K562 (cell line): ENCODE measurements at regions not wholly inside any gene's neighbourhood (a gene's known extent, or its start where the extent isn't known, plus 50 kb on each side); places are given as distances from the start of the nearest gene placed in this dataset.

ENCODE experiments used
- ATAC-seq: fragments of 200-7000 bp; cut with Tn5 transposase; 3 replicates; pipeline ENCODE4 v1.9.1; 2020; ENCODE audit warnings: moderate library complexity
- BruUV-seq: library from RNA; stranded (reverse); fragments of 400-500 nt; replicated peaks from 2 replicates; lab custom pipeline; 2021; lab: Mats Ljungman, UMichigan
- CTCF ChIA-PET: fragments of 300-600 bp; formaldehyde crosslinking; extraction: SDS; loops from one replicate; lab custom pipeline; 2021; ENCODE audit warnings: low intra/inter-chr PET ratio; lab: Yijun Ruan, JAX
- POLR2A ChIA-PET: fragments of 300-600, 350-650 bp; sonication (Branson Sonifier 250); formaldehyde crosslinking; extraction: SDS; loops from one replicate; lab custom pipeline; 2021; ENCODE audit warnings: antibody characterized with exemption, inconsistent platforms; lab: Yijun Ruan, JAX
- DNase-seq, 4 experiments: peaks; one replicate each; pipeline versions ENCODE4 v3.0.0 to v3.0.0-alpha.2; 2011 to 2018; ENCODE audit warnings: low spot score in 3 of 4, mixed read lengths in 3 of 4; ENCODE audit errors: extremely low read depth in 1 of 4
- FAIRE-seq: peaks from 2 replicates; lab custom pipeline; 2011; peaks lifted over from hg19 to GRCh38; lab: Jason Lieb, UNC
- H2AFZ ChIP-seq: 2 replicates; pipeline ENCODE4 v1.6.0; 2011; ENCODE audit warnings: low read depth, low read length, control low read depth, inconsistent platforms
- H3K27ac ChIP-seq: fragments of 200-600 bp; 3 replicates; pipeline ENCODE4 v1.8.0; 2011; ENCODE audit warnings: low read depth, mild to moderate bottlenecking, control low read depth, inconsistent platforms, low read length, moderate library complexity, mixed read lengths; ENCODE audit errors: extremely low read depth
- H3K27me3 ChIP-seq, 2 experiments: fragments of 300-600 bp in 1 of 2; 2 replicates in 1 of 2; 3 replicates in 1 of 2; pipeline versions ENCODE4 v1.6.0 to v1.8.0; 2011; ENCODE audit warnings: inconsistent platforms in 2 of 2, low read length in 2 of 2, mild to moderate bottlenecking in 1 of 2, mixed read lengths in 1 of 2, moderate library complexity in 1 of 2; ENCODE audit not compliant: control insufficient read depth in 2 of 2, insufficient read depth in 2 of 2
- H3K36me3 ChIP-seq: fragments of 300-600 bp; 3 replicates; pipeline ENCODE4 v1.8.0; 2011; ENCODE audit warnings: mild to moderate bottlenecking, low read length, inconsistent platforms; ENCODE audit not compliant: control insufficient read depth, insufficient read depth
- H3K4me1 ChIP-seq, 2 experiments: fragments of 200-600 bp in 1 of 2; replicated peaks in 1 of 2; 2 replicates in 1 of 2; 3 replicates in 1 of 2; pipeline versions ENCODE4 v1.5.1 to v1.8.0; 2011; ENCODE audit warnings: inconsistent platforms in 2 of 2, low read length in 2 of 2, mild to moderate bottlenecking in 1 of 2, mixed read lengths in 1 of 2, moderate library complexity in 1 of 2; ENCODE audit not compliant: control insufficient read depth in 2 of 2, insufficient read depth in 2 of 2
- H3K4me2 ChIP-seq: 2 replicates; pipeline ENCODE4 v1.6.1; 2011; ENCODE audit warnings: low read length, control low read depth, inconsistent platforms, mixed read lengths; ENCODE audit not compliant: insufficient read depth
- H3K4me3 ChIP-seq: fragments of 200-600 bp; sonication (generic), shearing (Covaris generic); 2 replicates; pipeline ENCODE4 v1.5.1; 2016; ENCODE audit warnings: control low read depth, inconsistent platforms
- H3K79me2 ChIP-seq: fragments of 200-600 bp; 3 replicates; pipeline ENCODE4 v1.8.0; 2011; ENCODE audit warnings: low read length, inconsistent platforms; ENCODE audit not compliant: control insufficient read depth, insufficient read depth
- H3K9ac ChIP-seq, 2 experiments: 2 replicates each; pipeline versions ENCODE4 v1.6.0 to v1.6.1; 2011; ENCODE audit warnings: low read depth in 2 of 2, low read length in 2 of 2, control low read depth in 1 of 2, inconsistent platforms in 1 of 2, mild to moderate bottlenecking in 1 of 2, mixed read lengths in 1 of 2; ENCODE audit not compliant: insufficient read depth in 1 of 2
- H3K9me1 ChIP-seq: one replicate; pipeline ENCODE4 v1.6.0; 2011; ENCODE audit warnings: inconsistent platforms, mild to moderate bottlenecking, low read length, moderate library complexity; ENCODE audit not compliant: control insufficient read depth, insufficient read depth
- H3K9me3 ChIP-seq: replicated peaks from 2 replicates; pipeline ENCODE4 v1.5.1; 2011; ENCODE audit warnings: low read depth, low read length, inconsistent platforms; ENCODE audit not compliant: control insufficient read depth, insufficient read depth
- H4K20me1 ChIP-seq: replicated peaks from 2 replicates; pipeline ENCODE4 v1.6.1; 2011; ENCODE audit warnings: low read length, inconsistent platforms, mixed read lengths; ENCODE audit not compliant: control insufficient read depth, insufficient read depth
- AFF1 ChIP-seq, 2 experiments: fragments of 450-650 bp; IDR thresholded peaks; 2 replicates each; pipeline ENCODE4 v1.6.1; 2018; ENCODE audit warnings: mild to moderate bottlenecking in 2 of 2, low read depth in 1 of 2; ENCODE audit not compliant: partially characterized antibody in 2 of 2
- BMI1 ChIP-seq: fragments of 150-350 bp; IDR thresholded peaks from 2 replicates; pipeline ENCODE4 v1.6.1; 2014; ENCODE audit warnings: low read length
- CTBP1 ChIP-seq: fragments of 450-650 bp; IDR thresholded peaks from 2 replicates; pipeline ENCODE4 v1.6.1; 2016; ENCODE audit warnings: borderline replicate concordance
- ELF4 ChIP-seq: fragments of 450-650 bp; formaldehyde crosslinking; IDR thresholded peaks from 2 replicates; pipeline ENCODE4 v1.4.0; 2022; ENCODE audit warnings: missing genetic modification characterization
- FOXJ2 ChIP-seq: fragments of 200-800 bp; sonication (Bioruptor generic); IDR thresholded peaks from 2 replicates; pipeline ENCODE4 v1.6.1; 2016; ENCODE audit warnings: missing genetic modification characterization, missing compliant biosample characterization
- MCM2 ChIP-seq: fragments of 450-650 bp; IDR thresholded peaks from 2 replicates; pipeline ENCODE4 v1.6.1; 2017; ENCODE audit warnings: low read depth, mild to moderate bottlenecking
- ZNF717 ChIP-seq: fragments of 250-450 bp; sonication (Bioruptor Pico); IDR thresholded peaks from 2 replicates; pipeline ENCODE4 v1.5.0; 2021
- ZNF77 ChIP-seq: fragments of 250-450 bp; sonication (Bioruptor Pico); IDR thresholded peaks from 2 replicates; pipeline ENCODE4 v1.5.0; 2020
- WGBS: fragments of 100-300 bp; shearing (Covaris generic); methylation state at CpG from one replicate; pipeline ENCODE4 v1.1.6; 2016; ENCODE audit warnings: low coverage, mixed read lengths; ENCODE audit not compliant: insufficient coverage; ENCODE audit errors: missing lambda C conversion rate; 5-methylcytosine and 5-hydroxymethylcytosine counted together
- in situ Hi-C: fragments of 300-500 bp; cut with MboI; formaldehyde crosslinking; loops from 4 replicates; pipeline ENCODE4 v1.15.0; 2018; ENCODE audit warnings: inconsistent platforms, mixed read lengths
- intact Hi-C: fragments of 100-400 bp; cut with micrococcal nuclease; formaldehyde crosslinking; loops from 2 replicates; pipeline ENCODE4 v1.14.2; 2022
- TF ChIP-seq, protein P1 (sequence below): fragments of 450-650 bp; conservative IDR thresholded peaks from 2 replicates; pipeline ENCODE4 v1.6.1; 2016; ENCODE audit warnings: missing genetic modification characterization, low read depth, mild to moderate bottlenecking, control low read depth, missing compliant biosample characterization

- no TSS peak for BruUV-seq
- H3K9me1 ChIP-seq: no peaks in the 10 kb centered on the region
- H3K4me3 ChIP-seq: no peak overlapping the region
- H3K79me2 ChIP-seq: no peaks in the 10 kb centered on the region
- no peaks in the 10 kb centered on the region for H3K4me1 ChIP-seq
- no peaks in the 10 kb centered on the region for H3K9me3 ChIP-seq
- ChIA-PET POLR2A (no interaction called here), CTCF (no interaction called here)
- H2AFZ ChIP-seq: no peak overlapping the region
- H3K4me2 ChIP-seq: no peak overlapping the region
- intact Hi-C loops: no loop called here
- in situ Hi-C loops: no loop called here
- H3K36me3 ChIP-seq: no peaks in the 10 kb centered on the region
- 0% methylated on average over 2 of the region's 2 CpGs for WGBS
- H3K9ac ChIP-seq: no peak overlapping the region
- no peak for TF ChIP-seq BMI1
- TF ChIP-seq MCM2: no peak
- TF ChIP-seq, protein P1, sequence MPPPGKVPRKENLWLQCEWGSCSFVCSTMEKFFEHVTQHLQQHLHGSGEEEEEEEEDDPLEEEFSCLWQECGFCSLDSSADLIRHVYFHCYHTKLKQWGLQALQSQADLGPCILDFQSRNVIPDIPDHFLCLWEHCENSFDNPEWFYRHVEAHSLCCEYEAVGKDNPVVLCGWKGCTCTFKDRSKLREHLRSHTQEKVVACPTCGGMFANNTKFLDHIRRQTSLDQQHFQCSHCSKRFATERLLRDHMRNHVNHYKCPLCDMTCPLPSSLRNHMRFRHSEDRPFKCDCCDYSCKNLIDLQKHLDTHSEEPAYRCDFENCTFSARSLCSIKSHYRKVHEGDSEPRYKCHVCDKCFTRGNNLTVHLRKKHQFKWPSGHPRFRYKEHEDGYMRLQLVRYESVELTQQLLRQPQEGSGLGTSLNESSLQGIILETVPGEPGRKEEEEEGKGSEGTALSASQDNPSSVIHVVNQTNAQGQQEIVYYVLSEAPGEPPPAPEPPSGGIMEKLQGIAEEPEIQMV (tag): no peak
- TF ChIP-seq CTBP1: no peak
- TF ChIP-seq ELF4: no peak
- no peak for TF ChIP-seq AFF1 (IDR thresholded peaks at IDR 0.05; ENCODE audit: low read depth in 1 of 2, partially characterized antibody in 2 of 2)
- TF ChIP-seq FOXJ2 (tag): no peak
- no peak for TF ChIP-seq ZNF717 (CRISPR knock-in tag)
- TF ChIP-seq ZNF77 (CRISPR knock-in tag): no peak
- DNase-seq: no peak
- no peak for ATAC-seq
- H4K20me1 ChIP-seq: no peaks in the 10 kb centered on the region
- no peak overlapping the region for H3K27ac ChIP-seq
- no peak for FAIRE-seq
- no peaks in the 10 kb centered on the region for H3K27me3 ChIP-seq
Measured at GRCh38 chr5:164581889-164582288, 1076.5 kb downstream of the MAT2B start.
